ENCODE measurements at regions not wholly inside any gene's neighbourhood (a gene's known extent, or its start where the extent isn't known, plus 50 kb on each side); places are given as distances from the start of the nearest gene placed in this dataset.

DNA sequence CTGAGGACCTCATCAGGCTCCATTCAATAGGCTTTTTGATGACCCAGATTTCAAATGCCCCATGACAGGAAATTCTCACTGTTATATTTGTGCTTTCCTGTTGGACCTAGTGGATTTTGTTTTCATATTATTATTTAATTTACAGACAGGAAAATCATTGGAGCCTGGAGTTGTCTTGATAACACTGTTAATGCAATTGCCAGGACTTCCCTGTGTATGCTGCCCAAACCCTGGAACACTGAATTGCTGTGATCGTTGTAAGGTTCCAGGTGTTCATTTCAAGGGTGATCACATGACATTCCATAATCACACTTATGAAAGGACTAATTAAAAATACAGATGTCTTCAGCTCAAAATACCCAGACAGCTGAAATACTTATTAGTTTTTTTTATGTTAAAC lies 783.2 kb downstream of the DHX35 start:
- no peak for TF ChIP-seq ZBTB1 (tag by site-specific recombination; IDR thresholded peaks at IDR 0.05)
- TF ChIP-seq AEBP2 (tag by site-specific recombination; IDR thresholded peaks at IDR 0.05; ENCODE audit: borderline replicate concordance) = no peak
- no peak for TF ChIP-seq ZNF391 (tag by site-specific recombination; IDR thresholded peaks at IDR 0.05; ENCODE audit: borderline replicate concordance, low read depth)
- TF ChIP-seq ZNF302 (tag by site-specific recombination; IDR thresholded peaks at IDR 0.05; ENCODE audit: low read depth) = no peak
- TF ChIP-seq ZNF404 (tag by site-specific recombination; IDR thresholded peaks at IDR 0.05) = no peak
- TF ChIP-seq ZNF792 (tag by site-specific recombination; IDR thresholded peaks at IDR 0.05) = no peak
- TF ChIP-seq ZNF239 (tag by site-specific recombination; IDR thresholded peaks at IDR 0.05) = no peak
- no peak for TF ChIP-seq SP7 (tag by site-specific recombination; IDR thresholded peaks at IDR 0.05)
- TF ChIP-seq ZNF776 (tag by site-specific recombination; IDR thresholded peaks at IDR 0.05; ENCODE audit: borderline replicate concordance) = no peak
- no peak for TF ChIP-seq ZNF426 (tag by site-specific recombination; IDR thresholded peaks at IDR 0.05)
- no peak for TF ChIP-seq ZNF114 (tag by site-specific recombination; IDR thresholded peaks at IDR 0.05)
- TF ChIP-seq ZNF394 (tag by site-specific recombination; IDR thresholded peaks at IDR 0.05; ENCODE audit: borderline replicate concordance) = no peak
- no peak for TF ChIP-seq ZNF10 (tag by site-specific recombination; IDR thresholded peaks at IDR 0.05)
- TF ChIP-seq ZFP37 (tag by site-specific recombination; IDR thresholded peaks at IDR 0.05) = no peak
- no peak for TF ChIP-seq ELK4 (IDR thresholded peaks at IDR 0.05; ENCODE audit: borderline replicate concordance, low read depth, low read length)
- TF ChIP-seq ZNF600 (tag by site-specific recombination; IDR thresholded peaks at IDR 0.05) = no peak
- TF ChIP-seq ZNF626 (tag by site-specific recombination; IDR thresholded peaks at IDR 0.05) = no peak
- no peak overlapping the region for H3K4me3 ChIP-seq (ENCODE audit: low read depth, low read length)
- no peaks in the 10 kb centered on the region for H3K36me3 ChIP-seq (ENCODE audit: control insufficient read depth in 2 of 2, insufficient read depth in 1 of 2, low read length in 2 of 2)
- POLR2A ChIA-PET = no interaction called here
- H3K9me3 ChIP-seq (ENCODE audit: control insufficient read depth, insufficient read depth, low read depth, low read length) = no peaks in the 10 kb centered on the region
- H3K4me1 ChIP-seq (ENCODE audit: control insufficient read depth, insufficient read depth, low read length) = no peaks in the 10 kb centered on the region
- CTCF ChIA-PET = no interaction called here
- H3K27ac ChIP-seq (ENCODE audit: extremely low read depth, low read depth, low read length) = no peak overlapping the region

- no peak overlapping the region for H3K27ac ChIP-seq (ENCODE audit: extremely low read depth, low read depth, low read length)
- no peaks in the 10 kb centered on the region for H3K9me3 ChIP-seq (ENCODE audit: control insufficient read depth, insufficient read depth, low read depth, low read length)
- ChIA-PET POLR2A (no interaction called here), CTCF (no interaction called here)
- H3K4me3 ChIP-seq (ENCODE audit: low read depth, low read length) = no peak overlapping the region
- no peaks in the 10 kb centered on the region for H3K36me3 ChIP-seq (ENCODE audit: control insufficient read depth in 2 of 2, insufficient read depth in 1 of 2, low read length in 2 of 2)
- no peaks in the 10 kb centered on the region for H3K4me1 ChIP-seq (ENCODE audit: control insufficient read depth, insufficient read depth, low read length)
- TF ChIP-seq ZNF707 (tag by site-specific recombination; IDR thresholded peaks at IDR 0.05) = no peak
- TF ChIP-seq ZNF341 (tag by site-specific recombination; IDR thresholded peaks at IDR 0.05; ENCODE audit: low read depth) = no peak
- TF ChIP-seq ZNF48 (tag by site-specific recombination; IDR thresholded peaks at IDR 0.05) = no peak
- no peak for TF ChIP-seq IKZF3 (tag by site-specific recombination; IDR thresholded peaks at IDR 0.05)
- TF ChIP-seq, protein P1, sequence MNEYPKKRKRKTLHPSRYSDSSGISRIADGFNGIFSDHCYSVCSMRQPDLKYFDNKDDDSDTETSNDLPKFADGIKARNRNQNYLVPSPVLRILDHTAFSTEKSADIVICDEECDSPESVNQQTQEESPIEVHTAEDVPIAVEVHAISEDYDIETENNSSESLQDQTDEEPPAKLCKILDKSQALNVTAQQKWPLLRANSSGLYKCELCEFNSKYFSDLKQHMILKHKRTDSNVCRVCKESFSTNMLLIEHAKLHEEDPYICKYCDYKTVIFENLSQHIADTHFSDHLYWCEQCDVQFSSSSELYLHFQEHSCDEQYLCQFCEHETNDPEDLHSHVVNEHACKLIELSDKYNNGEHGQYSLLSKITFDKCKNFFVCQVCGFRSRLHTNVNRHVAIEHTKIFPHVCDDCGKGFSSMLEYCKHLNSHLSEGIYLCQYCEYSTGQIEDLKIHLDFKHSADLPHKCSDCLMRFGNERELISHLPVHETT (tag by site-specific recombination; IDR thresholded peaks at IDR 0.05) = no peak
- no peak for TF ChIP-seq ZNF211 (tag by site-specific recombination; IDR thresholded peaks at IDR 0.05; ENCODE audit: low read depth)
- no peak for TF ChIP-seq KLF16 (tag by site-specific recombination; IDR thresholded peaks at IDR 0.05)
- no peak for TF ChIP-seq ZNF792 (tag by site-specific recombination; IDR thresholded peaks at IDR 0.05)
- no peak for TF ChIP-seq ZNF585B (tag by site-specific recombination; IDR thresholded peaks at IDR 0.05)
- TF ChIP-seq, protein P2, sequence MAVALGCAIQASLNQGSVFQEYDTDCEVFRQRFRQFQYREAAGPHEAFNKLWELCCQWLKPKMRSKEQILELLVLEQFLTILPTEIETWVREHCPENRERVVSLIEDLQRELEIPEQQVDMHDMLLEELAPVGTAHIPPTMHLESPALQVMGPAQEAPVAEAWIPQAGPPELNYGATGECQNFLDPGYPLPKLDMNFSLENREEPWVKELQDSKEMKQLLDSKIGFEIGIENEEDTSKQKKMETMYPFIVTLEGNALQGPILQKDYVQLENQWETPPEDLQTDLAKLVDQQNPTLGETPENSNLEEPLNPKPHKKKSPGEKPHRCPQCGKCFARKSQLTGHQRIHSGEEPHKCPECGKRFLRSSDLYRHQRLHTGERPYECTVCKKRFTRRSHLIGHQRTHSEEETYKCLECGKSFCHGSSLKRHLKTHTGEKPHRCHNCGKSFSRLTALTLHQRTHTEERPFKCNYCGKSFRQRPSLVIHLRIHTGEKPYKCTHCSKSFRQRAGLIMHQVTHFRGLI (tag by site-specific recombination; IDR thresholded peaks at IDR 0.05) = no peak
- TF ChIP-seq KLF10 (tag by site-specific recombination; IDR thresholded peaks at IDR 0.05) = no peak
- TF ChIP-seq MEIS1 (CRISPR knock-in tag; IDR thresholded peaks at IDR 0.05; ENCODE audit: borderline replicate concordance) = no peak
- TF ChIP-seq KLF1 (tag by site-specific recombination; IDR thresholded peaks at IDR 0.05) = no peak
- no peak for TF ChIP-seq ZNF560 (tag by site-specific recombination; IDR thresholded peaks at IDR 0.05; ENCODE audit: borderline replicate concordance)
- TF ChIP-seq, protein P3, sequence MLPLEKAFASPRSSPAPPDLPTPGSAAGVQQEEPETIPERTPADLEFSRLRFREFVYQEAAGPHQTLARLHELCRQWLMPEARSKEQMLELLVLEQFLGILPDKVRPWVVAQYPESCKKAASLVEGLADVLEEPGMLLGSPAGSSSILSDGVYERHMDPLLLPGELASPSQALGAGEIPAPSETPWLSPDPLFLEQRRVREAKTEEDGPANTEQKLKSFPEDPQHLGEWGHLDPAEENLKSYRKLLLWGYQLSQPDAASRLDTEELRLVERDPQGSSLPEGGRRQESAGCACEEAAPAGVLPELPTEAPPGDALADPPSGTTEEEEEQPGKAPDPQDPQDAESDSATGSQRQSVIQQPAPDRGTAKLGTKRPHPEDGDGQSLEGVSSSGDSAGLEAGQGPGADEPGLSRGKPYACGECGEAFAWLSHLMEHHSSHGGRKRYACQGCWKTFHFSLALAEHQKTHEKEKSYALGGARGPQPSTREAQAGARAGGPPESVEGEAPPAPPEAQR (tag by site-specific recombination; IDR thresholded peaks at IDR 0.05) = no peak
Measured at GRCh38 chr20:39738651-39739050, 776.5 kb downstream of the DHX35 start.

Measured in HEK293 (cell line).